ENCODE measurements at regions not wholly inside any gene's neighbourhood (a gene's known extent, or its start where the extent isn't known, plus 50 kb on each side); places are given as distances from the start of the nearest gene placed in this dataset.

DNA sequence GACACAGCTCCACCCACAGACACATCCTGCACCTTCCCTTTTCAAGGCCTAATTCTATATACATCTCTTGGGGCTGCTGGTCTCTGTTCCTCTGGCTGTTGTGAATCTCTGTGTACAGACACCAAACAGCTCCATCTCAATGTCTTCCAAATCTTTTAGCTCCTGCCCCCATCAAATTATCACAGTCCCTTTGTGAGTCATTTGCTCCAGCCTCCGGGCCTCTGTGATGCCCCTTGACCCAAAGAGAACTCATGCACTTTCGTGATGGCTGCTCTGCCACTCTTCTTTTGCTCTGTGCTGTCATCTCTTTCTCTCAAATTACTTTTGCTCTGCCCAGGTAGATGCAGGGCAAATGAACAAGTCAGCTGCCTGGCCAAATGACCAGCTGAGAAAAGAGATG lies 369.0 kb upstream of the CDIN1 start:
- no peak for DNase-seq

DNA sequence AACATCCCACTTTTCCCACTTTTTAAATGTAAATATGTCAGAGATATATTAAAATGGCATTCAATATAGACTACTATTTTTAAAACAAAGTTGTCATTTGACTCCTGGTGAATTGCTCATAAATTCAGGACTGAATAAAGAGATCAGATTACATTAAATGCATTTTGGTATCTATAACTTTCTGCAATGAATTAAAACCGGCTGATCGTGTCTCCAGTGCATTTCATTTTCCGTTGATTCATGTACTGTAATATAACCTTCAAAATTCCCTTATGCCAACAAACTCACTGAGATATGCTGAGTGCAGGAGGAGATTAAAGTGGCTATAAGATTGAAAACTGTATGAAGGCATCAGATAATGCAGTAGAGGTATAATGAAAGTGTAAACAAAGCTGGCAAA lies 361.1 kb upstream of the CDIN1 start:
- no peak for DNase-seq

DNA sequence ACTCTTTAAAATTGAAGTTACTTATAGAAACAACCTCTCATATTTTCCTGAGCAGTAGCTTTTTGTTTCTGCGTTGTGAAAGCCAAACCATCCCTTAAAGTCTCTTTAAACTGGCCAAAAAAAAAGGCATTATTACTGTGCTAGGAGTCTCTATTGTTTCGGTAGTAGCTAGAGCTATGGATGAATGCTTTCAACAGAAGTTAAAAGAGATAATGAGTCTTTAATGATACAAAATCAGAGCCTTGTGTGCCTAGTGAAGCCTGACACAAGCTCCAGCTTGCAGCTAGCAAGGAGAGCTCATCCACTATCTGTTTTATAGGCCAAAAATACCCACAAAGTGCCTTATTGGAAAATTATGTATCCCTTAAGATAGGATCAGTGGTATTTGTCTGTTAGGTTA lies 360.4 kb upstream of the CDIN1 start:
- DNase-seq: no peak

DNA sequence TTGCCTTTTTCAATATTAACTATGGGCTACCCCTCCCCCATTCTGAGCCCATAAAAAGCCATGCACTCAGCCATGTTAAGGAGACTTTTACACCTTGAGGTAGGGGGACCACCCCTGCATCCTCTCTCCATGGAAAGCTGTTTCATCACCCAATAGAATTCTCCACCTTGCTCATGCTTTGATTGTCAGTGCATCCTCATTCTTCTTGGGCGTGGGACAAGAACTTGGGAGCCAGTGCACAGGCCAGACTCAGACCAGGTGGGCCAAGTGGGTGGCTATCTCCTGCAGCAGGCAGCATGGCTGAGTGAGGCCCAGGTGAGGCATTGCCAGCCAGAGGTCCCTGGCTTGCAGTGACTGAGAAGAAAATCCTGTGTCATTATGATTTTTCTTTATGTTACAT lies 357.4 kb upstream of the CDIN1 start:
- DNase-seq: no peak

DNA sequence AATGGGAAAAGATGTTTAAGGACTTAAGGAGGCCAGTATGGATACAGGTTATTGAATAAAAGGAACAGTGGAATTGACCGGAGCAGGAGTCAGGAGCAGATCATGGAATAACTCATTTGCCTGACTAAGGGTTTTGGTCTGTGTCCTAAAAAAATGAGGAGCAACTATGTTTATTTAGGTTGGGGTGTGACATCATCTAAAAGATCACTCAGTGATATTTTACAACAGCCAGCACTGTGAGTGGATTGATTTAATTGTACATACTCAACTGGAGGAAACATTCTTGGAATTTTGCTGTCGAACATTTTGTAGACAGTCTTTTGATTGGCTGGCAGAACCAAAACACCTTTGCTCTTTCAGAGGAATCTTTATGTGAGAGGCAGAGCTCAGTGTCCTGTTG lies 348.6 kb upstream of the CDIN1 start:
- no peak for DNase-seq

DNA sequence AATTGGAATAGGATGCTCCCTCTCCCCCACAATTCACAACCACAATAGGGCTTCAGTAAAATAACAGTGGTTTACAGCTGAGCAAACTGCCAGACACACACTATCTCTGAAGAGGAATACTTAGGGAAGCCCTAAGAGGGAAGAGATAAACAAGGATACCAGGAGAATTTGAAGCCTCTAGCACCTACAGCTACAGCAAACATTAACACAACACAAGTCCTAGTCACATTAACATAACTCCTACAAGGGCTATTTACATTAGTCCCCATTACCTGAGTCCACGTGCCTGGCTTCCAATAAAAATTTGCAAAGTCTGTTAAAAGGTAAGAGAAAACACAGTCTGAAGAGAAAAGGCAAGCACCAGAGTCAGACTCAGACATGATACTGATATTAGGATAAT lies 346.9 kb upstream of the CDIN1 start:
- DNase-seq: no peak

DNA sequence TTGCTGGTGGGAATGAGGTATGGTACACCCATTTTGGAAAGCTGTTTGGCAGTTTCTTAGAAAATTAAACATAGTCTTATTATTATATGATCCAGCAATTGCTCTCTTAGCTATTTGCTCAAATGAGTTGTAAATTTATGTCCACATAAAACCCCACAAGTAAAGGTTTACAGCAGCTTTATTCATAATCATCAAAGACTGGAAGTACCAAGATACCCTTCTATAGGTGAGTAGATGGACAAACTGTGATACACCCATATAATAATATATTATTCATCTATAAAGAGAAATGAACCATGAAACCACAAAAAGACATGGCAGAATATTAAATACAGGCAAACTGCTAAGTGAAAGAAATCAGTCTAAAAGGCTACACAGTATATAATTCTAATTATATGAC lies 344.7 kb upstream of the CDIN1 start:
- no peak for DNase-seq

DNA sequence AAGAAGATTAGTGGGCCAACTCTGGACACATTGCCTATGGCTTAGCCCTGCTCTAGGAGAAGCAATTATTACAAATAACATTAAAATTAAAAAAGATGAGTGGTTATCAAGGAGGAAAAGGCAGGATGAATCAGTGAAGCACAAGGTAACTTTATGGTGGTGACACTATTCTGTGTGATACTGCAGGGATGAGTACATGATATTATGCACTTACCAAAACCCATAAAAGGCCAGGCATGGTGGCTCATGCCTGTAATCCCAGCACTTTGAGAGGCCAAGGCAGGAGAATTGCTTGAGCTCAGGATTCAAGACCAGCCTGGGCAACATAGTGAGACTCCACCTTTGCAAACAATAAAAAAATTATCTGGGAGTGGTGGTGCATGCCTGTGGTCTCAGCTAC lies 344.3 kb upstream of the CDIN1 start:
- DNase-seq: no peak

DNA sequence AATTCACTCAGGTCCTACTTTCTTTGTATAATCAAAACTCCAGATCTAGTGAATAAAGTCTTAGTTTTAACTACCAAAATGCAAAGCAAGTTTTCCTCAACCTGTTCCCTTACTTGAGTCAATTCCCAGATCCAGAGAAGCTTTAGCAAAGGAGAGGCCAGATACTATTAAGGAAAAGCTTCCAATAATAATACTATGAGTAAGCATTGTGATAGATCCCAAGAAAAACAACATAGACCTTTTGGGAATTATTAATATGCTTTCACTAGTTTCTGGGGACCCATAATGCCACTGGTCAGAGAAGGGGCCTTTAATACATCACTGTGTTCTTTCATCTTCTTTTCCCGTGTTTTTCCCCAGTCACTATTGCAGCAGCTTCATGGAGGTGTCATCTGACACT lies 339.9 kb upstream of the CDIN1 start:
- no peak for DNase-seq

DNA sequence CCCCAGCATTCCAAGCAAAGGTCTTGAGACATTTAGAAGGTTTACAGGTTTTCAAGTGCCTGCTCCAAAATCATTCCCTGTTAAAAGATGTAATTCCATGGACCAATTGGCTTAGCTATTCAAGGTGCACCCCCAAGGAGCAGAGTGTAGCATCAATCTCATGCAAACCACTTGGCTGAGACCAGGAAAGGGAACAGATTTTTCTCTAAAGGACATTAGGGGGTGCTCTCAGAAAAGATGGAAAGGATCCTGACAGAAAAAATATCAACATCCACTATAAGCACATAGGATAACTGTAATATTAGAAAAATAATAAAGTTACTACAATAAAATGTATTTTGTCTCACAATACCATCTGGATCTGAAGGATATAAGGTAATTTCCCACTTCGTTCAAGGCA lies 328.0 kb upstream of the CDIN1 start:
- no peak for DNase-seq

DNA sequence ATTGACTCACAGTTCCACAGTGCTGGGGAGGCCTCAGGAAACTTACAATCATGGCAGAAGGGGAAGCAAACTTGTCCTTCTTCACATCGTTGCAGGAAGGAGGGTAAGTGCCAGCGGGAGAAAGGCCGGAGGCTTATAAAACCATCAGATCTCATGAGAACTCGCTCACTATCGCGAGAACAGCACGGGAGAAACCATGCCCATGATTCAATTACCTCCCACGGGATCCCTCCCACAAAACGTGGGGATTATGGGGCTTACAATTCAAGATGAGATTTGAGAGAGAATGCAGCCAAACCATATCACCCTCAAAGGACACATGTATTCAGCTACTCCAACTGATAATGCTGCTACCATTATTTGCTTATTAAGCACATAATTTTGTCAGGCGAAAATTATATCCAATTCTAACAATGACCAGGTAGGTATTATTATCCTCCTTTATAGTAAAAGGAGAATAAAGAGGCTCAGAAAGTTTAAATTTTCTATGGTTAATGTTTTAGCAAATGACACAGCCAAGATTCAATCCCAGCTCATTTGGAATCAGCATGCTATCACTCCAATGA lies 327.2 kb upstream of the CDIN1 start:
- no peak for DNase-seq

DNA sequence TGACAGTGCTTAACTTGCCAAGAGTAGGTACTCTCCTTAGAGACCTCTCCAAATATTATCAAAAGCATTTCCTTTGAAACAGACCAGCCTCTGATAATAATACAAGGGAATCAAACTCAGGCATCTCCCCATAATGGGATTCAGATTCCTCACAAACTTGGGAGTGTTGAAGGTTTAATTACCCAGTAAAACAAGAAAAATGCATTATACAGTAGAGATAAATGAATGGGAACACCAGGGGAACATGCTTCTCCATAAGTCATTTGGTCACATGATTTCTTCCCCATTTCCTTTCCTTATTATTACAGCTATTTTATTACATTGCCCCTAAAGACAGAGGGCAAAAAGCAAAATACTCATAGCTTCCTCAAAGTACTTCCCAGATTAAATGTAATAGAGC lies 325.0 kb upstream of the CDIN1 start:
- no peak for DNase-seq

DNA sequence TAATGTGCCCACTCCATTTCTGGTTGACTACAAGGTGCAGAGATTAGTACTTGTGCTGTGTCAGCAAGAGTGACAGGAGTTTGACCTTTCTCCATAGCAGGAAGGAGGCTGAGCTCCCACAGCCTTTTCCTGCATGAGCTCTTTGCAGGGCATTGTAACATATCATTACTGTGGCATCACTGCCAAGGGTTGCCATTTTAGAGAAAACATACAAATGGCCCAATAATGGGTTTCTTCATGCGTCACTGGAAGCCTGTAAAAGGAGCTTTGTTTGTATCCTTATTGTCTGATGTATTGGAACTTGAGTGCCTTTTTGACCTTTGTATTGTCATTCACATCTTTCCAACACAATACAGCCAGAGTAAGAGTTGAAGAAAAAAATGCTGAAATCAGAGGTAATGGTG lies 323.0 kb upstream of the CDIN1 start:
- DNase-seq: no peak

DNA sequence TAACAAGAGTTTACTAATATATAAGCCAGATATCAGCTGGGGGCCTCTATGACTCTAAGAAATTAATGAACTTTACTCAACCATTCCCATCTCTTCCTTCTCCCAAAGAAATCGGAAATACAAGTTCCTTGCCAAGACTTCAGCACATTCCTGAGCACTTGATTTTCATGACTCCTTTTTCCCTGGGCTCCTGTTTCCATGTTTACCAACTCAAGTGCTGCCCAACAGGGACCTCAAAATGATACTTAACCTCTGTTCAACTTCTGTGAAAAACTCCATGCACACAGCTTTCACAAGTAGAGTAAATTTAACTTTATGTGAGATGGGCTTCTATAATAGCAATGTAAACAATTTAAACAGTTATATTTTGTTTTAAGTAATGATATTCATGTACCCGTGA lies 315.8 kb upstream of the CDIN1 start:
- DNase-seq: no peak

DNA sequence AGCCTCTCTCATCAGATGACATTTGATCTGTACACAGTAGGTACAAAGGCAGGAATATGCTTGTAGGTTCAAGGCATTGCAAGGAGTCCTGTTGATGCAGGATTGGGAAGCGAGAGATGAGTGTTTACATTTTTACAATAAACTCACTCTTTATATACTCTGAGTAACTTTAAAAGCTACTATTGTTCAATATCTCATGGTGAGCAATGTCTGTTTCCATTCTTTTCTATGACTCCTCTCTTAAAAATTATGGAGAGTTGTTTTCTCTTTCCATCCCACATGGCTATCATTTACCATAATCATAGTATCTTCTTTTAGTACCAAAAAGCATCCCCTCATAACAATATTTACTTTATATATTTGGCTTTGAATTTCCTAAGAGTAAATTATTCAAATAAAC lies 314.0 kb upstream of the CDIN1 start:
- DNase-seq: no peak

DNA sequence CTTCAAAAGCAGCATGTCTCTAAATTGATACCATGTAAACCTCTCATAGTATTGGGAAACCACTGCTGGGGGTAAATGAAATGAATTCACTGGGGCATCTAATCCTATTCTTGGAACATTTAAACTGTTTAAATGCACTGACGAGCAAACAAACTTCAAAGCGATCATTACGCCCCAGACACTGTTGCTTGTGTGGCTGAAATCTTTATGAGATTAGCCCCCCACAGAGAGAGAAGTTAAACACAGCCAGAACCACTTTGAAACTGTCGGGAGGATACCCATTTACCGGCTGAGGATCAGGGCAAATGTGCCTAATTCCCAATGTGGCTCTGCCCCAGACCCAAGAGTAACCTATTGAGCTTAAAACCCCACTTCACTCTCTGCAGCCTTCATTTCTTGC lies 308.4 kb upstream of the CDIN1 start:
- no peak for DNase-seq

DNA sequence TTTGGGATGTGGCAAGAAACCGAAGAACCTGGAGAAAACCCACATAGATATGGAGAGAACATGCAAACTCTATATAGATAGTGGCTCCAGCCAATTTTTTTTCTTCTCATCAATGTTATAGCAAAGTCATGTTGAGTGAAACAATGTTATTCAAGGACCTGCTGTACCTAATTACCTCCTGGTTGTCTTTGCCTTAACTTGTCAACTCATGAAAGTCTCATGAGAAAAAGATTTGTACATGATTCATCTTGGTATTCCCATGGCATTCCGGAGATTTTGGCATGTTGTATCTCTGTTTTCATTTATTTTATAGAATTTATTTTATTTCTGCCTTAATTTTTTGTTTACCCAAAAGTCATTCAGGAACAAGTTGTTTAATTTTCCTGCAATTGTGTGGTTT lies 303.8 kb upstream of the CDIN1 start:
- no peak for DNase-seq

DNA sequence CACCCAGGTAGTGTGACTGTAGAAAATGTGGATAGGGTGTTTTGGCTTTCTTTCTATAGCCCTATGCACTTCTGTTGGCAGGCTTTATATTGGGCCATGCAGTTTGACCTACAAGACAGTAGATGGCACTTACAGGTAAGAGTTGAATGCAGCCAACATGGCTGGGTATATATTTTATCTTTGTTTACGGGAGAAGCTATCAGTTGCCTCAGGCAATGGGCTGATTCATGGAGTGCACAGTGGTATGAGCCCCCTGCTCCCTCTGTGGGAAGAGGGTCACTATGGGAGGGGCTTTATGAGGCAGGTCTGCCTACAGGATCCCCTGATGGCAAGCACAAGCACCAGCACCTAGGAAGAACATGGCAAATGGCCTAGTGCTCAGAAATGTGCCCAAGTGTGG lies 301.2 kb upstream of the CDIN1 start:
- DNase-seq: no peak

DNA sequence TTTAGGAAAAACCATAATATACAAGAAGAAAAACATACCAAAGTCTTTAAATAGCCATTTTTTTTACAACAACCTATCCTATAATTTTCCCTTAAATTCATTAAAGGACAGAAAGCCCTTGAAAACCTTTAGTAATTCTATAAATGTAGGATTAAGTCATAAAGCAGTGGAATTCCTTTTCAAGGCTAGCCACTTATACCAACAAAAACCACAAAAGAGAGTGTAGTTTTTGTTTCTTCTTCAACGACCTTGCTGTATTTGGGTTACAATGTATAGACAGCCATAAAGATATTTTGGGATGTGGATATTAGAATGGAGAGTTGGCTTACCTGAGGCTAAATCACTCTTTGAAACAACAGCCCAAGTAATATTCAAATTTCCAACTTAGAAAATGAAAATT lies 296.6 kb upstream of the CDIN1 start:
- no peak for DNase-seq

DNA sequence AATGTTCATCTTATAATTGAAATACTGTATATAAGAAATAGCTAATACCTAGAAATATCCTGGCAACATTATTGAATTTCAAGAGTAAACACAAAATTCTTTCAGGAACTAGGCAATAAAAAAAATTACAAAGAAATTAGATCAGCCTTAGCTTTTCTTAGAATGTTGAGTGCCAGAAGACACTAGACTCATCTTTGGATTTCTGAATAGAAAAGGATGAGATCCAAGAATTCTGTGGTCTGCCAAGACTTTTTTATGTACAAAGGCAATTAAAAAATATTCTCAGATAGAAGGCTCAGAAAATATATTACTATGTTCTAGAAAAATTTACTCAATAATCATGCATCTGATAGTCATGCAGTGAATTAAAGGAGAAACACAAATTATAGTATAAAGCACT lies 294.5 kb upstream of the CDIN1 start:
- no peak for DNase-seq

DNA sequence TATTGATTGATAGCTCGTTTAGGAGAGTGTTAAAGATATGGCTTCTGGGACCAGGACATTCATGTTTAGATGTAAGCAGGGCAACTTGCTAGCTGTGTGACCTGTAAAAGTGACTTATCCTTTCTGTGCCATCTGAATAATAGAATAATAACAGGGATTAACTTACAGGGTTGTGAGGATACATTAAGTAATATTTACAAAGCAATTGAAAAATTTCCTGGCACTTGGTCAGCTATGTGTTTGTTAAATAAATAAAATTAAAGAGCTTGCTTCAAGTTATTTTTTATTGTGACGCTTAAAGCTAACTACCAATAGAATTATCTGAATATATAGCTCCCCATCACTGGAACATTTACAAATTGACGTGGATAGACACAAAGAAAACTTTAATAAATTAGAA lies 287.9 kb upstream of the CDIN1 start:
- peak; percentile 14 for DNase-seq

DNA sequence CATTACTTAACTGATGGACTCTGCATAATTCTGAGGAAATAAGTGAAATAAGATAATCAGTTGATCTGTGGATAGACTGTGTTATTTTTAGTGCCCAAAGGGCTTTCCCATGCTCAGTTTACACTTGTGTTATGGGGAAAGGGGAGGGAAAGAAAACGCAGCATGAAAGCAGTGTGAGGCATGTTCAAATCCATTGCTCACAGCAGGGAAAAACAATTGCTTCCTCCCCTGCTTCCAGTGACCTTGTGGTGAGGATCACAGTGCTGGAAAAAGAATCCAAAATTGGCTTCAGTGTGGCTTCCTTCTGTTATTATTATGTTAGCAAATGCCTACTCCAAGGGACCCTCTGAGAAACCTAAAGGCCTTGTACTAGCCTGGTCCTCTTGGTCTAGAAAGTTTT lies 285.1 kb upstream of the CDIN1 start:
- no peak for DNase-seq

DNA sequence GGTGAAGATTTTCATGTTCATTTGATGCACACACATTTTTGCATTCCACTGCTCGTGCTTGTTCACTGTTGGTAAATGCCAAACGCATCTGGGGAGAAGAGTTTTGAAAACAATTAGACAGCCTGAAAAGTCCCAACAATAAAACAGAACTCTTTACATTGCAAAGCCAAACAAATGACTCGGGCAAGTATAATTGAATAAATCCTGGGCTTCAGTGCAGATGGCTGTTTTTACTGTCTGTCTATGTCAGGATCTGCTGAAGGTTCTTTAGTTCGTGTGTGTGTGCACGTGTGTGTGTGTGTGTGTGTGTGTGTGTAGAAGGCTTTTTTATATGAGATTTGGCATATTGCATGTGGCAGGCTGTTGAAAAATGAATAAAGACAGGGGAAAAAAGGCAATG lies 277.5 kb upstream of the CDIN1 start:
- no peak for DNase-seq

DNA sequence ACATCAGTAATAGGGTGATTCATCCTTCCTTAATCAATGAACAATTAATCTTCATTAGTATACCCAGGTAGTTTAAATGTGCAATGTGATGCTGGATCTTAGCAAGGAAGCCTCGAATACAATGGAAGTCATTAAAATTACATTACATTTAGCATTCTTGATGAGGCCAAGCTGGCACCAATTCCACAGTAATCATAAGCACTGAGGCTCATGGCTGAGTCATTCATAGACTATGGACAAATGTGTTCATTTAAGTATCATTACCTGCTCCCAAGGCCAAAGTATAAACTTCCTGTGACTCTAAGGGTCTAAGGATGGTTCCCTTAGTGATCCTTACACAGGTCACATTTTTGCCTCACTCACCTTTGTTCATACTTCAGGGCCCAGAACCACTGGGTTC lies 266.4 kb upstream of the CDIN1 start:
- no peak for DNase-seq

DNA sequence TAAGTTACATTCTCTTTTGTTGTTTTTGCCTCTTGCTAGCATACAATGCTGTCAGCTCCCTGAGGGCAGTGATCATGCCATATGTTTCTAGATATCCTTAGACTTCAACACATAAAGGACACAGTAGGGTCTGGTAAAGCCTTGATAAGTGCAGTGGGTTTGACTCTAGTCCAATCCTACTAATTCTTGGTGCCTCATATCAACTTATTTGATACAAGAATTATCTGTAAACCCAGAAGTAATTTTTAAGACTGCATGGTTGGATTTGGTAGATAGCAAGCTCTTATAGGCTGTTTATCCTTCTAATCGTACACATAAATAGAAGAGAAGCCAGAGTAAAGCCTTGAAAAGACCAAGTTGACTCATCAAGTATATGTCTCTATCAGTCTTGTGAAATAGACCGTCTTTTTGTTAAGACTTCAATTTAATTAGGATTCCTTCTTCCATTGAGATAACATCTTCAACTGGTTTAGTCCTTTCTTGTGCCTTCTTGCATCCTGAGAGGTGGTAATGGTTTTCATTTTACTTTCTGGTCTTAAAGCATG lies 265.6 kb upstream of the CDIN1 start:
- no peak for DNase-seq

DNA sequence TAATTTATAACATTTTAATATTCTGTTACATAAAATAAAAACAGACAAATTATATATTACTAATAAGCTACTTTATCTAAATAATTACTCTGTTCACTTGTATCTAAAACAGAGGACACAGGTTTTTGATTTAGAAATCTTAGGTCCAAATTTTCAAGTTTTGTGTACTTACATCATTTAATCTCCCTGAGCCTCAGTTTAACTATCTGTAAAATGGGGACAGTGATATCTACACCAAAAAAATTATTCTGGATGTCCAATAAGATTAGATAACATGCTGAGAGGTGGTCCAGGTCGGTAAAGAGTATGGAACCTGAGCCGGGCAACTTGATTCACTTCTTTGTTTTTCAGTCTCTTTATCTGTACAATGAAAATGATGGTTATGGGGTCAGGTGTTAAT lies 263.8 kb upstream of the CDIN1 start:
- no peak for DNase-seq

All from NCI-H2081 treated with DMSO at 0.1 percent for 48 hours (cell line).